ENCODE measurements at regions not wholly inside any gene's neighbourhood (a gene's known extent, or its start where the extent isn't known, plus 50 kb on each side); places are given as distances from the start of the nearest gene placed in this dataset.
"Not testable (repeated sequence)": the region's sequence is repeated elsewhere in the genome, so short reads cannot be mapped to it uniquely, and the experiment has no call there.

DNA sequence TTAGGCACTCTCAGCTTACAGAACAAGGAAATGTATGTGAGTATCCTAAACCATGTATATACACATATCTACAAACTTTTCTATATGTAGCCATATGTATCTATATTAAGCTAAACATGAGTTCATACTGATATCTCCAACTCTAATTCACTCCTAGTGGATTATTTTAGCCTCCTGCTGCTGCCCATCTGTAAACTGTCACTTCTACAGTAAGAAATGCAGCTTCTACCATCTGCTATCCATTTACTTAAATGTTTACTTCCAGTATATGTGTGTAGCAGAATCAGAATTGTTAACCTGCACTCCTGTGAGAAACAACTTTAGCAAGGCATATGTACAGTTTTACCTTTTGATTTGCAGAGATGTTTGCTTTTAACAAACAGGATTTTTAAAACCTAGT, 478.5 kb upstream of the CBLB start:
- no peak overlapping the region for H3K27ac ChIP-seq
- TF ChIP-seq, protein P1, sequence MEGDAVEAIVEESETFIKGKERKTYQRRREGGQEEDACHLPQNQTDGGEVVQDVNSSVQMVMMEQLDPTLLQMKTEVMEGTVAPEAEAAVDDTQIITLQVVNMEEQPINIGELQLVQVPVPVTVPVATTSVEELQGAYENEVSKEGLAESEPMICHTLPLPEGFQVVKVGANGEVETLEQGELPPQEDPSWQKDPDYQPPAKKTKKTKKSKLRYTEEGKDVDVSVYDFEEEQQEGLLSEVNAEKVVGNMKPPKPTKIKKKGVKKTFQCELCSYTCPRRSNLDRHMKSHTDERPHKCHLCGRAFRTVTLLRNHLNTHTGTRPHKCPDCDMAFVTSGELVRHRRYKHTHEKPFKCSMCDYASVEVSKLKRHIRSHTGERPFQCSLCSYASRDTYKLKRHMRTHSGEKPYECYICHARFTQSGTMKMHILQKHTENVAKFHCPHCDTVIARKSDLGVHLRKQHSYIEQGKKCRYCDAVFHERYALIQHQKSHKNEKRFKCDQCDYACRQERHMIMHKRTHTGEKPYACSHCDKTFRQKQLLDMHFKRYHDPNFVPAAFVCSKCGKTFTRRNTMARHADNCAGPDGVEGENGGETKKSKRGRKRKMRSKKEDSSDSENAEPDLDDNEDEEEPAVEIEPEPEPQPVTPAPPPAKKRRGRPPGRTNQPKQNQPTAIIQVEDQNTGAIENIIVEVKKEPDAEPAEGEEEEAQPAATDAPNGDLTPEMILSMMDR (IDR thresholded peaks at IDR 0.05), result no peak
- no peak for TF ChIP-seq ZFX (IDR thresholded peaks at IDR 0.05; ENCODE audit: borderline replicate concordance)

GRCh38 chr3:106348139-106348690, 479.4 kb upstream of the CBLB start:
- H3K27ac ChIP-seq, result no peak overlapping the region
- TF ChIP-seq ZFX (IDR thresholded peaks at IDR 0.05; ENCODE audit: borderline replicate concordance), result no peak
- TF ChIP-seq, protein P1 (IDR thresholded peaks at IDR 0.05), result no peak

DNA sequence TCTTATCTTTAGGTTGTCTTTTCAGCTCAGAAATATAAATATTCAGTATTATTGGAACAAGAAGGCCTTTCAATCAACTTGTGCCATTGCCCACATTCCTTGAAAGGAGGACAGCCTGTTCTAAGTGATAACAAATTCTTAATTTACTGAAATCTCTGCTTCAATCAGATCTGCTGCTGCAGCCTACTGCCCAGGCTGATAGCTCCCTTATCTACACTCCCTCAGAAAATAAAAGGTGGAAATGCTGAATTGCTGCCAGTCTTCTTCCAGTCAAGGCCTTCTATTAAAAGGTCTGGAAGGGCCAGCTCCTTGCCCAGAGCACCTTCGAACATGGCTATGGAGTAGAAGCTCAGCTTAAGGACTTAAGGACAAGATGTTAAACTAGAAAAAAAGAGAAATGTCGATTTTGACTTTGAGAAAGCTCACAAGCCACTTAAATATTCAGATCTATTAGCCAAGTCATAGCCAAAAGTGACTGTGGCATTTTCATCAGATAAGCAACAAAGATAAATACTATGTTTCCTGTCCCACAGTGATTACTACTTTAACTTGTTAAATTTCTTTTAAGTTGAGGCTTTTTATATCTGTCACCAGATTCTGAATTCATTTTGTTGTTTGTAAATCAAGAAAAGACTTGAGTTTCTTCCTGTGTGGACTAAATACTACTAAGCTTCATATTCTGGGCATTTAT, 480.5 kb upstream of the CBLB start:
- no peak overlapping the region for H3K27ac ChIP-seq
- no peak for TF ChIP-seq ZFX (IDR thresholded peaks at IDR 0.05; ENCODE audit: borderline replicate concordance)
- TF ChIP-seq, protein P1 (IDR thresholded peaks at IDR 0.05), result no peak

DNA sequence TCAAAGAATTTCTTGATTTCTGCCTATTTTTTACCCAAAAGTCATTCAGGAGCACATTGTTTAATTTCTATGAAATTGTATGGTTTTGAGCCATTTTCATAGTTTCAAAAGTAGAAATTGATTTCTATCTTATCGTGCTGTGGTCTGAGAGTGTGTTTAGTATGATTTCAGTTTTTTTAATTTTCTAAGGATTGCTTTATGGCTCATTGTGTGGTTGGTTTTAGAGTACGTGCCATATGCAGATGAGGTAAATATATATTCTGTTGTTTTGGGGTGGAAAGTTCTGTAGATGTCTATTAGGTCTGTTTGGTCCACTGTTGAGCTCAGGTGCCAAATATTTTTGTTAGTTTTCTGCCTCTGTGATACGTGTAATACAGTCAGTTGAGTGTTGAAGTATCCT, 487.1 kb upstream of the CBLB start:
- no peak for TF ChIP-seq ZFX (IDR thresholded peaks at IDR 0.05; ENCODE audit: borderline replicate concordance)
- TF ChIP-seq, protein P1 (IDR thresholded peaks at IDR 0.05), result no peak
- no peak overlapping the region for H3K27ac ChIP-seq

GRCh38 chr3:106359692-106360091, 490.9 kb upstream of the CBLB start:
- H3K27ac ChIP-seq, result no peak overlapping the region
- TF ChIP-seq, protein P1 (IDR thresholded peaks at IDR 0.05), result no peak
- TF ChIP-seq ZFX (IDR thresholded peaks at IDR 0.05; ENCODE audit: borderline replicate concordance), result no peak

DNA sequence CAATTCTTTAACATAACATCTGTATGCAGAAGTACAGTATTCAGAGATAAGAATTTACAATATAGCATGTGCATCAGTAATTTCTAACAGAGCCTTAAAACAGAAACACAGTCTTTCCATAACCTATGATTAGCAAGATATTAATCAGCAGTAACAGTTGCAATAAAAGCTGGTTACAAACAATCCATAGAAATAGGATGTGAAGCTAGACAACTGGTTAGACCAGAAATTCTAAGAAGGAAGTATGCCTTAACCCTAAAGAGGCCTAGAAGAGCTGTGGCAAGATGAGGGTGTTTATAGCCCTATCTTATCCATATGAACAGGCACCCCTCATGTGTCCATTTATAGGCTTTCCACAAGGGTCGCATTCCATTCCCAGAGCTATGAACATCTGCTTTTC, 492.1 kb upstream of the CBLB start:
- H3K27ac ChIP-seq, result not testable (repeated sequence)

GRCh38 chr3:106364477-106364876, 495.7 kb upstream of the CBLB start:
- TF ChIP-seq, protein P1 (IDR thresholded peaks at IDR 0.05), result no peak
- TF ChIP-seq ZFX (IDR thresholded peaks at IDR 0.05; ENCODE audit: borderline replicate concordance), result no peak
- H3K27ac ChIP-seq, result no peak overlapping the region

All from 22Rv1 (cell line).